Endothelial cell of umbilical vein (primary cell): ENCODE measurements at regions not wholly inside any gene's neighbourhood (a gene's known extent, or its start where the extent isn't known, plus 50 kb on each side); places are given as distances from the start of the nearest gene placed in this dataset.

Experiments
- BruUV-seq: library from RNA; stranded (reverse); fragments of 400-500 nt; replicated peaks from 2 replicates; lab custom pipeline; 2021; lab: Mats Ljungman, UMichigan
- CTCF ChIA-PET: fragments of 300-600, 350-600 bp; sonication (Branson Sonifier 250); formaldehyde crosslinking; loops from one replicate; lab custom pipeline; 2021; ENCODE audit warnings: antibody characterized with exemption, inconsistent platforms; lab: Charles Lee
- POLR2A ChIA-PET: fragments of 300-600, 350-600 bp; sonication (Branson Sonifier 250); formaldehyde crosslinking; loops from one replicate; lab custom pipeline; 2021; ENCODE audit warnings: antibody characterized with exemption, inconsistent platforms; lab: Charles Lee
- DNase-seq: peaks from one replicate; pipeline ENCODE4 v3.0.0-alpha.2; 2011; ENCODE audit warnings: low read depth, low spot score
- FAIRE-seq: peaks from 2 replicates; lab custom pipeline; 2011; peaks lifted over from hg19 to GRCh38; lab: Jason Lieb, UNC
- H2AFZ ChIP-seq: 2 replicates; pipeline ENCODE4 v1.6.0; 2012; ENCODE audit warnings: low read depth, low read length, control low read depth, inconsistent platforms
- H3K27ac ChIP-seq: 2 replicates; pipeline ENCODE4 v1.5.1; 2011; ENCODE audit warnings: low read depth, mild to moderate bottlenecking, control low read depth, low read length, moderate library complexity; ENCODE audit not compliant: insufficient read depth
- H3K27me3 ChIP-seq, 2 experiments: 2 replicates each; pipeline versions ENCODE4 v1.6.0 to v1.6.1; 2011; ENCODE audit warnings: low read length in 2 of 2, mixed read lengths in 1 of 2; ENCODE audit not compliant: control insufficient read depth in 2 of 2, insufficient read depth in 2 of 2
- H3K36me3 ChIP-seq, 2 experiments: 2 replicates in 1 of 2; 3 replicates in 1 of 2; pipeline ENCODE4 v1.5.1; 2011; ENCODE audit warnings: low read length in 2 of 2, mild to moderate bottlenecking in 1 of 2, moderate library complexity in 1 of 2; ENCODE audit not compliant: control insufficient read depth in 2 of 2, insufficient read depth in 2 of 2; ENCODE audit errors: extremely low read depth in 1 of 2
- H3K4me1 ChIP-seq: 3 replicates; pipeline ENCODE4 v1.5.1; 2011; ENCODE audit warnings: mild to moderate bottlenecking, low read length; ENCODE audit not compliant: control insufficient read depth, insufficient read depth; ENCODE audit errors: extremely low read depth
- H3K4me2 ChIP-seq: 2 replicates; pipeline ENCODE4 v1.6.1; 2011; ENCODE audit warnings: low read length, control low read depth, mixed read lengths; ENCODE audit not compliant: insufficient read depth
- H3K4me3 ChIP-seq, 3 experiments: fragments of 200-600 bp in 1 of 3; sonication (generic), shearing (Covaris generic) in 1 of 3; replicated peaks in 1 of 3; 2 replicates each; pipeline ENCODE4 v1.5.1; 2011 to 2016; ENCODE audit warnings: control low read depth in 3 of 3, low read length in 3 of 3, mild to moderate bottlenecking in 2 of 3, inconsistent platforms in 1 of 3, low read depth in 1 of 3, moderate library complexity in 1 of 3; ENCODE audit not compliant: insufficient read depth in 1 of 3
- H3K79me2 ChIP-seq: 2 replicates; pipeline ENCODE4 v1.6.0; 2012; ENCODE audit warnings: low read length, inconsistent platforms; ENCODE audit not compliant: control insufficient read depth, insufficient read depth
- H3K9ac ChIP-seq: replicated peaks from 2 replicates; pipeline ENCODE3; 2011; ENCODE audit warnings: low read length, control low read depth; ENCODE audit not compliant: insufficient read depth; ENCODE audit errors: extremely low read depth
- H3K9me1 ChIP-seq: replicated peaks from 3 replicates; pipeline ENCODE4 v1.6.0; 2011; ENCODE audit warnings: mild to moderate bottlenecking, low read length; ENCODE audit not compliant: control insufficient read depth, insufficient read depth; ENCODE audit errors: extremely low read depth
- H3K9me3 ChIP-seq: replicated peaks from 2 replicates; pipeline ENCODE4 v1.5.1; 2012; ENCODE audit warnings: low read length, inconsistent platforms; ENCODE audit not compliant: control insufficient read depth, insufficient read depth
- H4K20me1 ChIP-seq: replicated peaks from 2 replicates; pipeline ENCODE3; 2011; ENCODE audit warnings: mild to moderate bottlenecking, low read length; ENCODE audit not compliant: control insufficient read depth, insufficient read depth; ENCODE audit errors: extremely low read depth
- EZH2 ChIP-seq: IDR thresholded peaks from 2 replicates; pipeline ENCODE4 v1.6.1; 2012; ENCODE audit warnings: borderline replicate concordance, low read depth, mild to moderate bottlenecking, moderate library complexity, low read length, inconsistent platforms; ENCODE audit not compliant: severe bottlenecking
- FOS ChIP-seq: IDR thresholded peaks from 2 replicates; pipeline ENCODE4 v1.6.1; 2011; ENCODE audit warnings: mild to moderate bottlenecking, low read length, moderate library complexity, borderline replicate concordance; ENCODE audit not compliant: insufficient read depth
- GATA2 ChIP-seq: IDR thresholded peaks from 2 replicates; pipeline ENCODE4 v1.7.0; 2011; ENCODE audit warnings: low read depth, mild to moderate bottlenecking, moderate library complexity, mixed read lengths, low read length; ENCODE audit not compliant: insufficient read length, insufficient read depth
- JUN ChIP-seq: IDR thresholded peaks from 2 replicates; pipeline ENCODE4 v1.6.1; 2011; ENCODE audit warnings: borderline replicate concordance, low read depth; ENCODE audit not compliant: insufficient read length, insufficient read depth
- MYC ChIP-seq: IDR thresholded peaks from one replicate; pipeline ENCODE4 v1.6.1; 2011; ENCODE audit warnings: mild to moderate bottlenecking, low read depth, low read length
- POLR2A ChIP-seq: IDR thresholded peaks from 2 replicates; pipeline ENCODE4 v1.6.1; 2012; ENCODE audit warnings: low read depth, mild to moderate bottlenecking, control low read depth, low read length
- POLR2AphosphoS5 ChIP-seq: IDR thresholded peaks from 2 replicates; pipeline ENCODE4 v1.6.1; 2012; ENCODE audit warnings: low read depth, mild to moderate bottlenecking, control low read depth, low read length, moderate library complexity; ENCODE audit not compliant: insufficient read depth
- dilution Hi-C: fragments of 300-500 bp; cut with MboI; formaldehyde crosslinking; loops from one replicate; pipeline ENCODE4 v1.15.0; 2019; ENCODE audit warnings: low sequenced_read_pairs; ENCODE audit not compliant: extremely low pct_ligation_motif_present
- intact Hi-C: fragments of 100-400 bp; cut with micrococcal nuclease; formaldehyde crosslinking; loops from one replicate; pipeline ENCODE4 v1.10.0; 2022
- TF ChIP-seq, protein P1 (sequence below), 2 donors: IDR thresholded peaks; 1 replicate in 1 of 2; 2 replicates in 1 of 2; pipeline ENCODE4 v1.5.1; 2011; ENCODE audit warnings: low read length in 2 of 2, mild to moderate bottlenecking in 2 of 2, moderate library complexity in 2 of 2, control low read depth in 1 of 2, inconsistent platforms in 1 of 2, low read depth in 1 of 2; ENCODE audit not compliant: insufficient read depth in 1 of 2; ENCODE audit errors: extremely low read depth in 1 of 2
- TF ChIP-seq, protein P2 (sequence below): IDR thresholded peaks from 2 replicates; pipeline ENCODE4 v1.6.1; 2011; ENCODE audit not compliant: insufficient read depth, insufficient read length

DNA sequence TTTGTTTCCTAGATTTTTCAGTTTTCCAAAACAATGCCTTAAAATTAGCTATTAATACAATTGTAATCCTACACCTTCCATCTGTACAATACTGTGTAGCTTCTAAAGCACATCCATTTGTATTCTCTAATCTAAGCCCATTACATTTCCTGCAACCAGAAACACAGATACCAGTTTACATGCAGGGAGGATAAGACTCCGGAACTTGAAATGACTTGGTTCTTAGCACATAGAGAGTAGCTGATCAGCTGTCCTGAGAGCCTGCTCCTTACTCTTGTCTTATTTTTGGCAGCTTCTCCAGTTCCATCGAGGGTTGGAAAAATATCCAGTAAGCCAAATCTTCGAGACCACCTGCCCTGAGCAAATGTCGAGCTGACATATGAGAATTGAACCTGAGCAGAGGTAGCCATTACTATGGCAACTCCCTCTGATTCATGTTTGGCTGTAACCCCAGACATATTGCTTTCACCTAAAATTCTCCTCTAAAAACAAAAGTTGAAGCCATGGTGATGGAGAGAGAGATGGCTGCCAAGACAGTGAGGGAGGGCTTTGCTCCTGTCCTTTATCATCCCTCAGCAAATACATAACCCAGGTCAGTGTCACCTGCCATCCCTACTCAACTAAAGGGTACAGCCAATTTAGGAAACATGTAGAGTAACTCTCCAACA is 542.8 kb downstream of the IRS1 start:
- FAIRE-seq: no peak
- no peak overlapping the region for H3K4me3 ChIP-seq
- H3K4me2 ChIP-seq: no peak overlapping the region
- dilution Hi-C loops: no loop called here
- H2AFZ ChIP-seq: no peak overlapping the region
- no peaks in the 10 kb centered on the region for H4K20me1 ChIP-seq
- intact Hi-C loops: loop anchor here (5.0 kb wide), 1 partner anchor 850 kb away; no protein-coding TSS in a partner anchor
- no TSS peak for BruUV-seq
- DNase-seq: no peak
- no peaks in the 10 kb centered on the region for H3K36me3 ChIP-seq
- no peaks in the 10 kb centered on the region for H3K9me1 ChIP-seq
- no peaks in the 10 kb centered on the region for H3K27me3 ChIP-seq
- peaks cover 1% of the 10 kb centered on the region for H3K9me3 ChIP-seq
- no peak overlapping the region for H3K27ac ChIP-seq
- H3K79me2 ChIP-seq: no peaks in the 10 kb centered on the region
- H3K9ac ChIP-seq: no peak overlapping the region
- ChIA-PET CTCF (interaction anchor here (1.3 kb wide), 1 partner anchor 546 kb away, joined by 3 read pairs; no protein-coding TSS in a partner anchor), POLR2A (no interaction called here)
- no peaks in the 10 kb centered on the region for H3K4me1 ChIP-seq
- TF ChIP-seq, protein P1, sequence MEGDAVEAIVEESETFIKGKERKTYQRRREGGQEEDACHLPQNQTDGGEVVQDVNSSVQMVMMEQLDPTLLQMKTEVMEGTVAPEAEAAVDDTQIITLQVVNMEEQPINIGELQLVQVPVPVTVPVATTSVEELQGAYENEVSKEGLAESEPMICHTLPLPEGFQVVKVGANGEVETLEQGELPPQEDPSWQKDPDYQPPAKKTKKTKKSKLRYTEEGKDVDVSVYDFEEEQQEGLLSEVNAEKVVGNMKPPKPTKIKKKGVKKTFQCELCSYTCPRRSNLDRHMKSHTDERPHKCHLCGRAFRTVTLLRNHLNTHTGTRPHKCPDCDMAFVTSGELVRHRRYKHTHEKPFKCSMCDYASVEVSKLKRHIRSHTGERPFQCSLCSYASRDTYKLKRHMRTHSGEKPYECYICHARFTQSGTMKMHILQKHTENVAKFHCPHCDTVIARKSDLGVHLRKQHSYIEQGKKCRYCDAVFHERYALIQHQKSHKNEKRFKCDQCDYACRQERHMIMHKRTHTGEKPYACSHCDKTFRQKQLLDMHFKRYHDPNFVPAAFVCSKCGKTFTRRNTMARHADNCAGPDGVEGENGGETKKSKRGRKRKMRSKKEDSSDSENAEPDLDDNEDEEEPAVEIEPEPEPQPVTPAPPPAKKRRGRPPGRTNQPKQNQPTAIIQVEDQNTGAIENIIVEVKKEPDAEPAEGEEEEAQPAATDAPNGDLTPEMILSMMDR (IDR thresholded peaks at IDR 0.05; ENCODE audit: extremely low read depth in 1 of 2, insufficient read depth in 1 of 2, low read depth in 1 of 2, low read length in 2 of 2): no peak
- TF ChIP-seq JUN (no peak), MYC (no peak), FOS (no peak), EZH2 (no peak), POLR2AphosphoS5 (no peak), GATA2 (no peak), POLR2A (no peak)
- TF ChIP-seq, protein P2, sequence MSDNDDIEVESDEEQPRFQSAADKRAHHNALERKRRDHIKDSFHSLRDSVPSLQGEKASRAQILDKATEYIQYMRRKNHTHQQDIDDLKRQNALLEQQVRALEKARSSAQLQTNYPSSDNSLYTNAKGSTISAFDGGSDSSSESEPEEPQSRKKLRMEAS: no peak
